ENCODE measurements at regions not wholly inside any gene's neighbourhood (a gene's known extent, or its start where the extent isn't known, plus 50 kb on each side); places are given as distances from the start of the nearest gene placed in this dataset.
A peak's percentile ranks its signal among the peaks of the same experiment; 100 is the strongest.

DNA sequence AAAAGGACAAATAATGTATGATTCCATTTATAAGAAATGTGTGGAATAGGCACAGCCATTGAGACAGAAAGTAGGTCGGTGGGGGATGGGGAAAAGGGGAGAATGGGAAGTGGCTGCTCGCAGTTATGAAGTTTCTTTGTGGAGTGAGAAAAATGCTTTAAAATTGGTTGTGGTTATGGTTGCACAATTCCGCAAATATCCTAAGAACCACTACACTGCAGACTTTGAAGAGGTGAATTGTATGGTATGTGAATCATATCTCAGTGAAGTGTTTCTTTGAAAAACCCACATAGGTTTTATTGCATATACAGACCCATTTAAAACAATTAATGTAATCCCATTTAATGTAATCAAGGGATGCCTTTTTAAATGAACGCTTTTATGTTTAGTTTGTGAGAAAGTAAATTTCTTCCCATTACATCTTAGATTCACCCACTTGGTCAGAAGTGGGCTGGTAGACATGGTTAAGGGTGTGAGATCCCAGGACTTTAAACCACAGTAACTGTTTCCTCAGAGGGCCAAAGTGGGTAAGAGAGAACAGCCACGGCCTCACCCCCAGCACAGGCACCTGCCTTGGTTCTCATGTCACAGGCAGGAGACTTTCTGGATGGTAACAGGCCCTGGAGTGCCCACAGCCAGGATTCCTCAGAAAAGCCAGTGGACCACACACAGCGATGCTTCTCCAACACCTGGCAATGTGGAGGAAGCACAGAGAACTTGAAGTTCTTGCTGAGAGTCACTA lies 119.3 kb upstream of the GJB6 start:
- H3K9me3 Mint-ChIP-seq, result no peaks in the 10 kb centered on the region
- DNase-seq (ENCODE audit: low spot score), result no peak
- no peak overlapping the region for H3K4me3 Mint-ChIP-seq
- H3K4me1 Mint-ChIP-seq (ENCODE audit: low read depth in 2 of 2), result peaks cover 16 to 39% of the 10 kb centered on the region in 2 donors
- no peaks in the 10 kb centered on the region for H3K36me3 Mint-ChIP-seq
- peak; percentile 41 to 65 for ATAC-seq
- H3K27ac Mint-ChIP-seq, result no peak overlapping the region
- peaks cover 9 to 40% of the 10 kb centered on the region in 2 donors for H3K27me3 Mint-ChIP-seq

- no peak for DNase-seq (ENCODE audit: low spot score)
- Mint-ChIP-seq H3K9me3 (no peaks in the 10 kb centered on the region), H3K4me1 (ENCODE audit: low read depth in 2 of 2) (peaks cover 16 to 39% of the 10 kb centered on the region in 2 donors), H3K4me3 (no peak overlapping the region), H3K36me3 (no peaks in the 10 kb centered on the region), H3K27me3 (peaks cover 9 to 46% of the 10 kb centered on the region in 2 donors), H3K27ac (no peak overlapping the region)
- peak; percentile 53 to 68 for ATAC-seq
Observed at GRCh38 chr13:20350819-20351218, 118.7 kb upstream of the GJB6 start.

- Mint-ChIP-seq H3K4me1 (ENCODE audit: low read depth in 2 of 2) (peaks cover 16 to 39% of the 10 kb centered on the region in 2 donors), H3K9me3 (no peaks in the 10 kb centered on the region), H3K4me3 (no peak overlapping the region), H3K27ac (no peak overlapping the region), H3K27me3 (peaks cover 9 to 45% of the 10 kb centered on the region in 2 donors), H3K36me3 (no peaks in the 10 kb centered on the region)
- ATAC-seq, result peak in 1 of 2 donors; percentile 20
- no peak for DNase-seq (ENCODE audit: low spot score)
Observed at GRCh38 chr13:20350382-20350763, 118.3 kb upstream of the GJB6 start.

GRCh38 chr13:20349564-20350381 lies 117.7 kb upstream of the GJB6 start:
- H3K36me3 Mint-ChIP-seq, result no peaks in the 10 kb centered on the region
- H3K4me3 Mint-ChIP-seq, result no peak overlapping the region
- ATAC-seq (no peak), DNase-seq (ENCODE audit: low spot score) (no peak)
- peaks cover 15 to 39% of the 10 kb centered on the region in 2 donors for H3K4me1 Mint-ChIP-seq (ENCODE audit: low read depth in 2 of 2)
- H3K9me3 Mint-ChIP-seq, result no peaks in the 10 kb centered on the region
- H3K27ac Mint-ChIP-seq, result no peak overlapping the region
- peaks cover 9 to 39% of the 10 kb centered on the region in 2 donors for H3K27me3 Mint-ChIP-seq

- Mint-ChIP-seq H3K36me3 (no peaks in the 10 kb centered on the region), H3K27ac (no peak overlapping the region), H3K4me1 (ENCODE audit: low read depth in 2 of 2) (peaks cover 9 to 29% of the 10 kb centered on the region in 2 donors), H3K27me3 (peaks cover 7 to 30% of the 10 kb centered on the region in 2 donors), H3K4me3 (no peak overlapping the region), H3K9me3 (no peaks in the 10 kb centered on the region)
- no peak for ATAC-seq
- no peak for DNase-seq (ENCODE audit: low spot score)
Observed at GRCh38 chr13:20348645-20349408, 116.7 kb upstream of the GJB6 start.

DNA sequence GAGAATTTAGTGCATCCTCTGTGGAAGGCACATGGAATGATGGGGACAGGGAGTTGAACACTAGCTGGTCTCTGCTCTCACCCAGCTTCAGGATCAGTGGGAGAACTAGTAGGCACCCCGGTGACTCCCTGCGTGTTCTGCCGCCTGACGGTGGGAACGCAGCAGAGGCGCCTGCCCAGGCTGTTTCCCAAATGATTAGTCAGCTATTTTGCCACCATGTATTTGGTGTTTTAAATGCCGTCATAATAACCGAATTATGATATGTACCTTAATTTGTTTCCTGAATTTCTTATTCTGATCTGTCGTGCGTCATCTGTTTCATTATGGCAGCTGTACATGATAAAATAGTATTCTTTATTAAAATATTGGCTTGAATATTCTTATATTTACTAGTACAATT lies 115.9 kb upstream of the GJB6 start:
- H3K27ac Mint-ChIP-seq, result no peak overlapping the region
- peaks cover 9 to 29% of the 10 kb centered on the region in 2 donors for H3K4me1 Mint-ChIP-seq (ENCODE audit: low read depth in 2 of 2)
- H3K9me3 Mint-ChIP-seq, result no peaks in the 10 kb centered on the region

DNA sequence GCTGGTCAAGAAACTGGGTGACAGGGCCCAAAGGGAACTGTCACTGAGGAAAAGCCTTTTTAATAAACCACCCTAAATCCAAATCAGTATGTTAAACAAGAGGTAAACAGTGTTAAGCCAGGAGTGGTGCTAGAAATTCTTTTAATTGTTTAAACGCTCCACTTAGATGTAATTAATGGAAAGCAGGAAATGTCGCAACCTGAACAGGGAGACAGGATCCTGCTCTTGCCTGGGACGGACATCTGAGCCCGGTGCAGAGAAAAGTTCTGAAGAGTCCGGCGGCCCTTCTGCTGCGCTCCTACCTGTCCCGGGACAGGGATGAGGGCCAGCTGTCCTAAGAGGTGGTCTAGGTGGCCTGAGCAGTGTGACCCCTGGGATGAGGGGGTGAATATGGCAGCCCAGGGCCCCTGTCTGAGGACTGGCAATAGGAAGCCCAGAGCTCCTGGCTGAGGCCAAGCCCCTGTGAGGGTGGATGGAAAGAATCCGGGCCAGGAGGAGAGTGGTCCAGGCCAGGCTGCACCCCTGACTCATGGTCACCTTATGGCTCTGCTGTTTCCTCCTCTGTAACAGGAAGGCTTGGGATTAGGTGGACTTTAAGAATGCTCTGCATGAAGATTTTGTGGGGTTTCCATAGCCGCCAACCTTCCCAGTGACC lies 112.8 kb upstream of the GJB6 start:
- no peak overlapping the region for H3K27ac Mint-ChIP-seq
- H3K4me1 Mint-ChIP-seq (ENCODE audit: low read depth in 2 of 2), result peaks cover 0 to 5% of the 10 kb centered on the region in 2 donors
- H3K4me3 Mint-ChIP-seq, result no peak overlapping the region
- no peaks in the 10 kb centered on the region for H3K9me3 Mint-ChIP-seq
- H3K36me3 Mint-ChIP-seq, result no peaks in the 10 kb centered on the region
- DNase-seq (ENCODE audit: low spot score) (no peak), ATAC-seq (peak in 1 of 2 donors; percentile 59)
- H3K27me3 Mint-ChIP-seq, result peaks cover 0 to 17% of the 10 kb centered on the region in 2 donors

More for the DNA sequence above, 115.9 kb upstream of the GJB6 start:
- Mint-ChIP-seq H3K27me3 (peaks cover 6 to 28% of the 10 kb centered on the region in 2 donors), H3K4me3 (no peak overlapping the region), H3K36me3 (no peaks in the 10 kb centered on the region)
- ATAC-seq, result no peak
- DNase-seq (ENCODE audit: low spot score), result no peak

- Mint-ChIP-seq H3K27ac (no peak overlapping the region), H3K36me3 (no peaks in the 10 kb centered on the region), H3K9me3 (no peaks in the 10 kb centered on the region), H3K4me1 (ENCODE audit: low read depth in 2 of 2) (peaks cover under 1 to 10% of the 10 kb centered on the region in 2 donors), H3K27me3 (peaks cover 2 to 14% of the 10 kb centered on the region in 2 donors), H3K4me3 (no peak overlapping the region)
- DNase-seq (ENCODE audit: low spot score) (no peak), ATAC-seq (no peak)
Observed at GRCh38 chr13:20342311-20342710, 110.2 kb upstream of the GJB6 start.

DNA sequence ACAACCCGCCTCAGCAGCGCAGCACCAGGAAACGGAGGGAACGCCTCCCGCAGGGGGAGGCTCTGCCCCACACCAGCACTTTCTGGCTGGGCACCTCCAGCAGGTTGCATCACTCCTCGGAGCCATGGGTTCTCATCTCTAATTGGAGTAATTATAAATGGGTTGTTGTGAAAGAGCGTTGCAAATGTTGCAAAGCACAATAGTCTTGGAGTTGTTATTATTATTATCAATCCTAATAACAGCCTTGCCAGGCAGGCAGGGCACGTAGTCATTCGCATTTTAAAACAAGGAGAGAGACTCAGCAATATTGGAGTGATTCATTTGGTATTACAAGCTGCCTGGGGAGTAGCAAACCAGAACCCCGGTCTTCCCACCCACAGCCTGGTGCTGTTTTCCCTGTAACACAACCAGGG lies 108.6 kb upstream of the GJB6 start:
- H3K36me3 Mint-ChIP-seq, result no peaks in the 10 kb centered on the region
- peak in 1 of 2 donors; percentile 35 for ATAC-seq
- H3K9me3 Mint-ChIP-seq, result no peaks in the 10 kb centered on the region

DNA sequence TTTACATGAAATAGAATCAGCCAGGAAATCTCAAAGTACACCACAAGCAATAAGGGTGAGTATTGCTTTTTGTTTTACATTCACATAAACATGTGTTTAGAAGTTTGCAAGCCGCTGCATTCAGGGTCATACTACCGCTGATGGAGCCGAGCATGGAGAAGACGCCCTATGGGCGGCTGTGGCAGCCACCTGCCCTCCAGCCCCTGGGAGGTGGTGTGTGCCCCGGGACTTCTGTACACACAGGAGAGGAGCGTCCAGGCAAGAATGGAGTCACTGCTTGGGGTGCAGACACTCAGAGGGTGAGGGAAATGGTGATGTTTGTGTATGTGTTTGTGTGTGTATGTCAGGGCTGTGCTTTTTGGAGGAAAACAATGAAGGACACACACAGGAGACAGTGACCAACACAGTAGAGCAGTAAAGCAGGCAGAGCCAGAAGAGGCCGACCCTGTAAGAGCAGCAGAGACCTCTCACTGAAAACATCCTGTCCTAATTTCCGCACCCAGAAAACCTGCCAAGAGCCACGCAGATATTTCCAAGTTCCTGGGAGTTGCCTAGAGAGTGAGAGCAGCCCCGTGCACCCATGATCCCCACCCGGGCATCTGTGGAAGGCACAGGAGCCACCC lies 108.1 kb upstream of the GJB6 start:
- peak in 1 of 2 donors; percentile 29 for ATAC-seq
- Mint-ChIP-seq H3K27me3 (peaks cover 5 to 14% of the 10 kb centered on the region in 2 donors), H3K9me3 (no peaks in the 10 kb centered on the region), H3K4me1 (ENCODE audit: low read depth in 2 of 2) (peaks cover 6 to 15% of the 10 kb centered on the region in 2 donors), H3K36me3 (no peaks in the 10 kb centered on the region), H3K4me3 (no peak overlapping the region), H3K27ac (no peak overlapping the region)
- DNase-seq (ENCODE audit: low spot score), result no peak

More for the DNA sequence above, 108.6 kb upstream of the GJB6 start:
- H3K4me1 Mint-ChIP-seq (ENCODE audit: low read depth in 2 of 2), result peaks cover 6 to 15% of the 10 kb centered on the region in 2 donors
- no peak overlapping the region for H3K27ac Mint-ChIP-seq
- H3K4me3 Mint-ChIP-seq, result no peak overlapping the region
- DNase-seq (ENCODE audit: low spot score), result no peak
- H3K27me3 Mint-ChIP-seq, result peaks cover 5 to 14% of the 10 kb centered on the region in 2 donors

- H3K4me1 Mint-ChIP-seq (ENCODE audit: low read depth in 2 of 2), result peaks cover 6 to 15% of the 10 kb centered on the region in 2 donors
- no peak overlapping the region for H3K4me3 Mint-ChIP-seq
- no peaks in the 10 kb centered on the region for H3K36me3 Mint-ChIP-seq
- DNase-seq (ENCODE audit: low spot score), result no peak
- peaks cover 8 to 14% of the 10 kb centered on the region in 2 donors for H3K27me3 Mint-ChIP-seq
- no peak for ATAC-seq
- no peaks in the 10 kb centered on the region for H3K9me3 Mint-ChIP-seq
- no peak overlapping the region for H3K27ac Mint-ChIP-seq
Observed at GRCh38 chr13:20337884-20338551, 105.9 kb upstream of the GJB6 start.

- H3K36me3 Mint-ChIP-seq, result no peaks in the 10 kb centered on the region
- peak overlapping the region in 1 of 2 donors; percentile 10 for H3K27ac Mint-ChIP-seq
- H3K9me3 Mint-ChIP-seq, result no peaks in the 10 kb centered on the region
- H3K4me1 Mint-ChIP-seq (ENCODE audit: low read depth in 2 of 2), result peaks cover 6 to 15% of the 10 kb centered on the region in 2 donors
- H3K4me3 Mint-ChIP-seq, result no peak overlapping the region
- H3K27me3 Mint-ChIP-seq, result peaks cover 8 to 14% of the 10 kb centered on the region in 2 donors
- ATAC-seq (no peak), DNase-seq (ENCODE audit: low spot score) (no peak)
Observed at GRCh38 chr13:20336761-20337160, 104.6 kb upstream of the GJB6 start.
